ENCODE measurements at regions not wholly inside any gene's neighbourhood (a gene's known extent, or its start where the extent isn't known, plus 50 kb on each side); places are given as distances from the start of the nearest gene placed in this dataset.

- no peak for TF ChIP-seq CTCF (IDR thresholded peaks at IDR 0.05; ENCODE audit: insufficient read depth, low read length, poor library complexity, severe bottlenecking)
- no peak for TF ChIP-seq EZH2phosphoT487 (conservative IDR thresholded peaks at IDR 0.05; ENCODE audit: low read length)
- Histone ChIP-seq H3K4me3 (ENCODE audit: insufficient read depth, low read length, poor library complexity, severe bottlenecking) (no peak overlapping the region), H3K9me3 (ENCODE audit: insufficient read depth, low read length) (no peaks in the 10 kb centered on the region), H3K4me2 (ENCODE audit: low read depth, low read length, poor library complexity, severe bottlenecking) (no peak overlapping the region), H3F3A (ENCODE audit: insufficient read depth) (no peaks in the 10 kb centered on the region), H3K27me3 (ENCODE audit: low read length) (no peaks in the 10 kb centered on the region), H2AFZ (ENCODE audit: low read depth, low read length, severe bottlenecking) (no peak overlapping the region), H3K27ac (ENCODE audit: low read depth, low read length) (no peak overlapping the region), H3K9me2 (replicated peaks; ENCODE audit: insufficient read depth, low read length) (no peaks in the 10 kb centered on the region), H3K9ac (ENCODE audit: low read length) (no peak overlapping the region), H3K79me2 (ENCODE audit: insufficient read depth, low read length) (no peaks in the 10 kb centered on the region), H4K20me1 (ENCODE audit: low read depth, low read length) (no peaks in the 10 kb centered on the region), H3K36me3 (ENCODE audit: low read length) (no peaks in the 10 kb centered on the region)
These were observed 1669.7 kb upstream of the LRRTM1 start for GRCh38 chr2:81974216-81974615.

- Histone ChIP-seq H3F3A (ENCODE audit: insufficient read depth) (no peaks in the 10 kb centered on the region), H3K4me2 (ENCODE audit: low read depth, low read length, poor library complexity, severe bottlenecking) (no peak overlapping the region), H3K27ac (ENCODE audit: low read depth, low read length) (no peak overlapping the region), H4K20me1 (ENCODE audit: low read depth, low read length) (no peaks in the 10 kb centered on the region), H3K9me2 (replicated peaks; ENCODE audit: insufficient read depth, low read length) (no peaks in the 10 kb centered on the region), H3K36me3 (ENCODE audit: low read length) (no peaks in the 10 kb centered on the region), H3K79me2 (ENCODE audit: insufficient read depth, low read length) (no peaks in the 10 kb centered on the region), H3K9ac (ENCODE audit: low read length) (no peak overlapping the region), H2AFZ (ENCODE audit: low read depth, low read length, severe bottlenecking) (no peak overlapping the region), H3K27me3 (ENCODE audit: low read length) (no peaks in the 10 kb centered on the region), H3K4me3 (ENCODE audit: insufficient read depth, low read length, poor library complexity, severe bottlenecking) (no peak overlapping the region), H3K9me3 (ENCODE audit: insufficient read depth, low read length) (no peaks in the 10 kb centered on the region)
- TF ChIP-seq CTCF (IDR thresholded peaks at IDR 0.05; ENCODE audit: insufficient read depth, low read length, poor library complexity, severe bottlenecking), result no peak
- TF ChIP-seq EZH2phosphoT487 (conservative IDR thresholded peaks at IDR 0.05; ENCODE audit: low read length), result no peak
These were observed 1638.3 kb upstream of the LRRTM1 start for GRCh38 chr2:81942876-81943275.

- no peak overlapping the region for H2AFZ ChIP-seq (ENCODE audit: low read depth, low read length, severe bottlenecking)
- H3K9ac ChIP-seq (ENCODE audit: low read length), result no peak overlapping the region
- no peaks in the 10 kb centered on the region for H3K9me2 ChIP-seq (replicated peaks; ENCODE audit: insufficient read depth, low read length)
- no peak overlapping the region for H3K4me2 ChIP-seq (ENCODE audit: low read depth, low read length, poor library complexity, severe bottlenecking)
- H3K27me3 ChIP-seq (ENCODE audit: low read length), result no peaks in the 10 kb centered on the region
- TF ChIP-seq EZH2phosphoT487 (conservative IDR thresholded peaks at IDR 0.05; ENCODE audit: low read length), result no peak
- TF ChIP-seq CTCF (IDR thresholded peaks at IDR 0.05; ENCODE audit: insufficient read depth, low read length, poor library complexity, severe bottlenecking), result no peak
- H3F3A ChIP-seq (ENCODE audit: insufficient read depth), result no peaks in the 10 kb centered on the region
- no peaks in the 10 kb centered on the region for H4K20me1 ChIP-seq (ENCODE audit: low read depth, low read length)
- H3K9me3 ChIP-seq (ENCODE audit: insufficient read depth, low read length), result no peaks in the 10 kb centered on the region
- no peak overlapping the region for H3K27ac ChIP-seq (ENCODE audit: low read depth, low read length)
- no peaks in the 10 kb centered on the region for H3K79me2 ChIP-seq (ENCODE audit: insufficient read depth, low read length)
- H3K4me3 ChIP-seq (ENCODE audit: insufficient read depth, low read length, poor library complexity, severe bottlenecking), result no peak overlapping the region
- no peaks in the 10 kb centered on the region for H3K36me3 ChIP-seq (ENCODE audit: low read length)
These were observed 1637.7 kb upstream of the LRRTM1 start for GRCh38 chr2:81942136-81942680.

All from SU-DHL-6 (cell line).